CD4-positive, alpha-beta T cell treated with Interleukin-15 for 4 hours (primary cell): ENCODE measurements at regions not wholly inside any gene's neighbourhood (a gene's known extent, or its start where the extent isn't known, plus 50 kb on each side); places are given as distances from the start of the nearest gene placed in this dataset.

Source experiments
- DNase-seq: peaks from one replicate; pipeline ENCODE4 v3.0.0-alpha.2; 2020; ENCODE audit warnings: low spot score

GRCh38 chr4:15130441-15130840 lies 128.2 kb downstream of the CPEB2 start:
- no peak for DNase-seq

- DNase-seq, result no peak
Measured at GRCh38 chr4:15131551-15131950, 129.3 kb downstream of the CPEB2 start.

- no peak for DNase-seq
Measured at GRCh38 chr4:15132739-15133138, 130.5 kb downstream of the CPEB2 start.

GRCh38 chr4:15139599-15139998 lies 137.3 kb downstream of the CPEB2 start:
- DNase-seq, result no peak

- no peak for DNase-seq
Measured at GRCh38 chr4:15142201-15142600, 139.9 kb downstream of the CPEB2 start.

- DNase-seq, result no peak
Measured at GRCh38 chr4:15143551-15143950, 141.3 kb downstream of the CPEB2 start.

GRCh38 chr4:15144249-15144966 lies 142.1 kb downstream of the CPEB2 start:
- no peak for DNase-seq

GRCh38 chr4:15144967-15145295 lies 142.7 kb downstream of the CPEB2 start:
- DNase-seq, result no peak

- no peak for DNase-seq
Measured at GRCh38 chr4:15145709-15146108, 143.4 kb downstream of the CPEB2 start.

- DNase-seq, result no peak
Measured at GRCh38 chr4:15147714-15148113, 145.4 kb downstream of the CPEB2 start.

GRCh38 chr4:15148199-15148598 lies 145.9 kb downstream of the CPEB2 start:
- no peak for DNase-seq

GRCh38 chr4:15148691-15149090 lies 146.4 kb downstream of the CPEB2 start:
- DNase-seq, result no peak

GRCh38 chr4:15149234-15149838 lies 147.1 kb downstream of the CPEB2 start:
- DNase-seq, result no peak

GRCh38 chr4:15149839-15150592 lies 147.7 kb downstream of the CPEB2 start:
- DNase-seq, result no peak

- DNase-seq, result no peak
Measured at GRCh38 chr4:15150631-15151030, 148.3 kb downstream of the CPEB2 start.

- no peak for DNase-seq
Measured at GRCh38 chr4:15151033-15151432, 148.8 kb downstream of the CPEB2 start.

GRCh38 chr4:15153662-15154061 lies 151.4 kb downstream of the CPEB2 start:
- DNase-seq, result no peak

GRCh38 chr4:15158406-15159091 lies 156.3 kb downstream of the CPEB2 start:
- DNase-seq, result no peak

GRCh38 chr4:15159477-15160019 lies 157.3 kb downstream of the CPEB2 start:
- DNase-seq, result no peak

GRCh38 chr4:15161439-15161838 lies 159.2 kb downstream of the CPEB2 start:
- DNase-seq, result no peak

- no peak for DNase-seq
Measured at GRCh38 chr4:15162046-15162445, 159.8 kb downstream of the CPEB2 start.

GRCh38 chr4:15162465-15163283 lies 160.4 kb downstream of the CPEB2 start:
- DNase-seq, result no peak
